Neural crest cell (in vitro differentiated cells): ENCODE measurements at regions not wholly inside any gene's neighbourhood (a gene's known extent, or its start where the extent isn't known, plus 50 kb on each side); places are given as distances from the start of the nearest gene placed in this dataset.
A peak's percentile ranks its signal among the peaks of the same experiment; 100 is the strongest.
"Not testable (repeated sequence)": the region's sequence is repeated elsewhere in the genome, so short reads cannot be mapped to it uniquely, and the experiment has no call there.

Source experiments
- DNase-seq: peaks from one replicate; pipeline ENCODE4 v3.0.0; 2021; ENCODE audit warnings: low read depth, mixed read lengths, low spot score
- H3K27ac Mint-ChIP-seq: one replicate; pipeline ENCODE4 v1.8.0; 2021; ENCODE audit warnings: mild to moderate bottlenecking, mixed read lengths; ENCODE audit not compliant: unreplicated experiment
- H3K27me3 Mint-ChIP-seq: 2 replicates; pipeline ENCODE4 v1.8.0; 2021; ENCODE audit warnings: low read depth, mild to moderate bottlenecking, mixed read lengths
- H3K36me3 Mint-ChIP-seq: 2 replicates; pipeline ENCODE4 v1.8.0; 2021; ENCODE audit warnings: low read depth, mild to moderate bottlenecking, mixed read lengths
- H3K4me1 Mint-ChIP-seq: 2 replicates; pipeline ENCODE4 v1.8.0; 2021; ENCODE audit warnings: mixed read lengths
- H3K4me3 Mint-ChIP-seq: one replicate; pipeline ENCODE4 v1.8.0; 2021; ENCODE audit warnings: mild to moderate bottlenecking, mixed read lengths
- H3K9me3 Mint-ChIP-seq: 2 replicates; pipeline ENCODE4 v1.8.0; 2021; ENCODE audit warnings: mixed read lengths
- CTCF ChIP-seq: fragments of 200-600 bp; sonication (generic); conservative IDR thresholded peaks from 2 replicates; pipeline ENCODE4 v1.5.0; 2021; ENCODE audit warnings: antibody characterized with exemption, mild to moderate bottlenecking

- not testable (repeated sequence) for H3K4me3 Mint-ChIP-seq, H3K4me1 Mint-ChIP-seq, DNase-seq, H3K36me3 Mint-ChIP-seq, H3K9me3 Mint-ChIP-seq, H3K27me3 Mint-ChIP-seq, H3K27ac Mint-ChIP-seq
- peak; percentile 29 for TF ChIP-seq CTCF
Measured at GRCh38 chr14:106663805-106664410, 1137.5 kb downstream of the TMEM121 start.

GRCh38 chr14:106665814-106666213 is 1139.4 kb downstream of the TMEM121 start:
- Mint-ChIP-seq H3K27me3 (no peaks in the 10 kb centered on the region), H3K27ac (no peak overlapping the region), H3K36me3 (no peaks in the 10 kb centered on the region), H3K9me3 (peaks cover 6% of the 10 kb centered on the region), H3K4me3 (no peak overlapping the region), H3K4me1 (no peaks in the 10 kb centered on the region)
- no peak for TF ChIP-seq CTCF
- no peak for DNase-seq

- no peaks in the 10 kb centered on the region for H3K27me3 Mint-ChIP-seq
- H3K4me1 Mint-ChIP-seq = no peaks in the 10 kb centered on the region
- no peak overlapping the region for H3K4me3 Mint-ChIP-seq
- peaks cover 6% of the 10 kb centered on the region for H3K9me3 Mint-ChIP-seq
- H3K36me3 Mint-ChIP-seq = no peaks in the 10 kb centered on the region
- no peak overlapping the region for H3K27ac Mint-ChIP-seq
- TF ChIP-seq CTCF = no peak
- no peak for DNase-seq
Measured at GRCh38 chr14:106666341-106666740, 1140.0 kb downstream of the TMEM121 start.

DNA sequence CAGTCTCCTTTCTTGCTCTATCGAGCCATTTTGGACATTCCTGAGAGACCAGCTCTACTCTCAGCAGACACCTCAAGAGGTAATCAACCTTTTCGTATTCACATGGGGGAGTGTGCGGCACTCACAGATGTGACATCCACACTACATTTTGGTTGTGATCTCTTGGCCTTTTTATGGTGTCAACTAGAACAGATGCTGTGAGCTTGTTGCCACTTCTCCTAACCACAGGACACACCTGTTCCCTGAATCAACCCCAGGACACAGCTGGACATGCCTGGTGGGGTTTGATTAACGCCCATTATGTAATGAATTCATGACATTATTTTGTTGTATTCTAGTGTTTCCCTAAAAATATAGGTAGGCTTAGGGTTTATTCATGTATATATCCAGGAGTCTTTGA is 1143.6 kb downstream of the TMEM121 start:
- Mint-ChIP-seq H3K4me1 (no peaks in the 10 kb centered on the region), H3K27ac (no peak overlapping the region), H3K4me3 (no peak overlapping the region), H3K27me3 (no peaks in the 10 kb centered on the region), H3K36me3 (no peaks in the 10 kb centered on the region), H3K9me3 (peaks cover 3% of the 10 kb centered on the region)
- TF ChIP-seq CTCF = no peak
- DNase-seq = no peak

GRCh38 chr14:106674093-106674492 is 1147.7 kb downstream of the TMEM121 start:
- not testable (repeated sequence) for H3K4me3 Mint-ChIP-seq, H3K36me3 Mint-ChIP-seq, DNase-seq, H3K27me3 Mint-ChIP-seq, H3K27ac Mint-ChIP-seq, H3K4me1 Mint-ChIP-seq
- peaks cover 13% of the 10 kb centered on the region for H3K9me3 Mint-ChIP-seq

- peaks cover 13% of the 10 kb centered on the region for H3K9me3 Mint-ChIP-seq
- H3K27ac Mint-ChIP-seq, H3K4me3 Mint-ChIP-seq, H3K4me1 Mint-ChIP-seq, DNase-seq, H3K27me3 Mint-ChIP-seq, H3K36me3 Mint-ChIP-seq: not testable (repeated sequence)
Measured at GRCh38 chr14:106674509-106675125, 1148.2 kb downstream of the TMEM121 start.

DNA sequence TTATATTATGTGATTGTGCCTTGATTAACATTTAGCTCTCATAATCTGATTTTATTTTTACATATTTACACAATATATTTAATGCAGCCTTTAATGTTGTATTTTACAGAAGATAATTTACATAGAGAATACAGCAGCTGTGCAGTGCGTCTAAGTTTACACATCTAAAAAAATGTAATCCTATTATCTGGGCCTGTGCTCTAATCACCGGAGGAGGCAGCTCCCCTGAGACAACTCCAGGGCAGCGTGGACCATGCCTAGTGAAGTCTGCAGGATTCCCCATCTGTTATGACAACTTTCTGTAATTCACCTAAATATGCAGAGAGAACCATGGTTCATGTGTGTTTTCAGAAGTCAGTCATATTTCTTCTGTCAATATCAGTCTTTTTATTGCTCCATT is 1149.3 kb downstream of the TMEM121 start:
- H3K36me3 Mint-ChIP-seq, H3K27ac Mint-ChIP-seq, H3K27me3 Mint-ChIP-seq, H3K4me1 Mint-ChIP-seq, DNase-seq, H3K4me3 Mint-ChIP-seq: not testable (repeated sequence)
- peaks cover 15% of the 10 kb centered on the region for H3K9me3 Mint-ChIP-seq
